ENCODE measurements at regions not wholly inside any gene's neighbourhood (a gene's known extent, or its start where the extent isn't known, plus 50 kb on each side); places are given as distances from the start of the nearest gene placed in this dataset.

DNA sequence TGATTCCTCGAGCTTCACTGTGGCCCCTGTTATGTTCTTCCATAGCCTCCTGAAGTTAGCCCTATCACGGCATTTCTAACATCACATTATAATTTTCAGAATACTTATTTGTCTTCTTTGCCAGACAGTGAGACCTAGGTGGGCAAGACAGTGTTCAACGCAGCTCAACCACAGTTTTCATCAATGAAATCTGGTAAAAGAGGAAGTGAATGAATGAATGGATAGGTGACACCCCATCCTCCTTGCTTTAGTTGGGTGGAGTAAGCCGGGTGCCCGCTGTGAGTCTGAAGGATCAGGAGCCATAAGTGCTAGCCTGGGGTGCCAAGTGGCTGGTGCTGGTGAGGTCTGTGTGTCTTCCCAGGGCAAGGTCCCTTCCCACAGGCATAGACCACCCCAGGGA, 60.2 kb upstream of the MTNR1B start:
- intact Hi-C loops (cut with DNase I), result no loop called here
- no peaks in the 10 kb centered on the region for H3K27me3 ChIP-seq
- no peaks in the 10 kb centered on the region for H3K36me3 ChIP-seq
- no peaks in the 10 kb centered on the region for H3K9me3 ChIP-seq
- no peaks in the 10 kb centered on the region for H3K4me1 ChIP-seq
- H3K4me3 ChIP-seq, result no peak overlapping the region
- no peak for DNase-seq
- WGBS, 2 donors, result 86 to 91% methylated on average over 5 of the region's 5 CpGs
- no peak for TF ChIP-seq POLR2A (IDR thresholded peaks at IDR 0.05)
- TF ChIP-seq, protein P1, sequence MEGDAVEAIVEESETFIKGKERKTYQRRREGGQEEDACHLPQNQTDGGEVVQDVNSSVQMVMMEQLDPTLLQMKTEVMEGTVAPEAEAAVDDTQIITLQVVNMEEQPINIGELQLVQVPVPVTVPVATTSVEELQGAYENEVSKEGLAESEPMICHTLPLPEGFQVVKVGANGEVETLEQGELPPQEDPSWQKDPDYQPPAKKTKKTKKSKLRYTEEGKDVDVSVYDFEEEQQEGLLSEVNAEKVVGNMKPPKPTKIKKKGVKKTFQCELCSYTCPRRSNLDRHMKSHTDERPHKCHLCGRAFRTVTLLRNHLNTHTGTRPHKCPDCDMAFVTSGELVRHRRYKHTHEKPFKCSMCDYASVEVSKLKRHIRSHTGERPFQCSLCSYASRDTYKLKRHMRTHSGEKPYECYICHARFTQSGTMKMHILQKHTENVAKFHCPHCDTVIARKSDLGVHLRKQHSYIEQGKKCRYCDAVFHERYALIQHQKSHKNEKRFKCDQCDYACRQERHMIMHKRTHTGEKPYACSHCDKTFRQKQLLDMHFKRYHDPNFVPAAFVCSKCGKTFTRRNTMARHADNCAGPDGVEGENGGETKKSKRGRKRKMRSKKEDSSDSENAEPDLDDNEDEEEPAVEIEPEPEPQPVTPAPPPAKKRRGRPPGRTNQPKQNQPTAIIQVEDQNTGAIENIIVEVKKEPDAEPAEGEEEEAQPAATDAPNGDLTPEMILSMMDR (IDR thresholded peaks at IDR 0.05), result no peak
- no peak overlapping the region for H3K27ac ChIP-seq

DNA sequence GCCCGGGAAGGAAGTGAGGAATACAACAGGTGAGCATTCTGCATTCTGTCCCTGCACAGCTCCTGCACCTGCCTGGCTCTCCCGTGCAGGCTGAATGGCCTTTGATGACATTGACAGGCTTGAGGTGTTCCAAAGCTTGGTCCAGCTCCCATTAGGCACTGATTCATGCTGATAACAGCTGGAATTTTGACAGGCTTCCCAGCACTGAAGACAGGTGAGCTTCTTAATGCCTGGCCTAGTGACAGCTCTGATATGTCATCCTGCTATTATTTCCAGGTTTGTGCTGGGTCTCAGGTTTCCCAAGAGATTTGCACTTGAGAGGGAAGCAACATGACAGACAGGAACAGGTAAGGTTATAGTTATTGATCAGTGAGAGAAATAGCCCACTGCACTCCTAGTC, 58.0 kb upstream of the MTNR1B start:
- 56 to 70% methylated on average over 2 of the region's 2 CpGs for WGBS, 2 donors
- Histone ChIP-seq H3K27me3 (no peaks in the 10 kb centered on the region), H3K4me3 (no peak overlapping the region), H3K9me3 (no peaks in the 10 kb centered on the region), H3K36me3 (no peaks in the 10 kb centered on the region), H3K4me1 (no peaks in the 10 kb centered on the region), H3K27ac (no peak overlapping the region)
- intact Hi-C loops (cut with DNase I), result no loop called here
- TF ChIP-seq, protein P1 (IDR thresholded peaks at IDR 0.05), result no peak
- TF ChIP-seq POLR2A (IDR thresholded peaks at IDR 0.05), result no peak
- DNase-seq, result no peak

DNA sequence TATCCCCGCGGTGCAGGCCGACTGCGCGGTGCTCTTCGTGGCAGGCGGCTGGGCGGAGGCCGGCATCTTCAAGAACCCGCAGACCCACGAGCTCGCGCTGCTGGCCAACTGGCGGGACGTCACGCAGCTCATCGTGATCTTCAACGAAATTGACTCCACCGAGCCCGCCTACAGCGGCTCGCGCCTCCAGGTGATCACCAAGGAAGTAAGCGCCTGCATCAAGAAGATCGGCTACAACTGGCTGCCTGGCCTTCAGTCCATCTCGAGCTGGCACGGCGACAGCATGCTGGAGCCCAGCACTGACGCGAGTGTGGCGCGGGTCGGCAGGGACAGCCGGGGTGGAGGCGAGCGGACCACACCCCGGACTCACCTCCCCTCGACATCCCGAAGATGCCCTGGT, 53.9 kb upstream of the MTNR1B start:
- H3K27ac ChIP-seq, result no peak overlapping the region
- no peak for DNase-seq
- H3K9me3 ChIP-seq, result no peaks in the 10 kb centered on the region
- no peak overlapping the region for H3K4me3 ChIP-seq
- intact Hi-C loops (cut with DNase I), result no loop called here
- no peaks in the 10 kb centered on the region for H3K27me3 ChIP-seq
- no peaks in the 10 kb centered on the region for H3K4me1 ChIP-seq
- WGBS, 2 donors, result 95 to 99% methylated on average over 7 to 23 of the region's 39 CpGs
- no peaks in the 10 kb centered on the region for H3K36me3 ChIP-seq
- TF ChIP-seq, protein P1 (IDR thresholded peaks at IDR 0.05), result no peak
- TF ChIP-seq POLR2A (IDR thresholded peaks at IDR 0.05), result no peak

DNA sequence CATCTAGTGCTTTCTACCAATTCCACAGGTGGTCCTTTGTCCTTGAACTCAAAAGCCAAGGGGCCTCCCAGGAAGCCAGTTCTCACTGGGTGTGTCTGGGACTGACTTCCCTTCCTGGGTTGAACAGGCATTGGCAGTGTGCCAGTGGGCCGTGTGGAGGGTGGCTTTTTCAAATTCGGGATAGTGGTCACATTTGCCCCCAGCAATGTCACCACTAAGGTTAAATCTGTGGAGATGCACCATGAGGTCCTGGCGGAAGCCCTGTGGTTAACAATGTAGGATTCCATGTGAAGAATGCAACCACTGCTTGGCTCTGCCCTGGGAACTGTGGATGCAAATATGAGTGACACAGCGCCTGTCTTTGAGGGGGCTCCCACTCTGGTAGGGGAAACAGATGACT, 53.2 kb upstream of the MTNR1B start:
- intact Hi-C loops (cut with DNase I), result no loop called here
- WGBS, 2 donors, result 47 to 64% methylated on average over 3 to 4 of the region's 4 CpGs
- H3K27me3 ChIP-seq, result no peaks in the 10 kb centered on the region

DNA sequence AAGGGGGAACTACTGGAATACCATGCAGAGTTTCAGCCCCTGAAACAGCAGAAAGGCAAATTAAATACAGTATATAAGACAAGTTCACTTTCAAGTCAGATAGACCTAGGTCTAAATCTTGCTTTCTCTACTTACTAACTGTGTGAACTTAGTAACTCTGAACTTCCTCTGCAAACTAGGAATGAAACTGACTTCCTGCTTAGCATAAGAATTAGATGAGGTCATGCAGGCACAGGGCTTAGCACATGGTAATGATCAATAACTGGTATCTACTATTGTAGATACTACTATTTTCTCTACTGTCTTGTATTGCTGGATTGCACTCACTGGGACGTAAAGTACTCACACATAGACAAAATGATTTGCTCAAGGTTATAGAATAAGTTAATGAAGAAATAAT, 51.5 kb upstream of the MTNR1B start:
- 94 to 95% methylated on average over 1 of the region's 1 CpG for WGBS, 2 donors
- Histone ChIP-seq H3K4me3 (no peak overlapping the region), H3K27me3 (no peaks in the 10 kb centered on the region), H3K4me1 (no peaks in the 10 kb centered on the region), H3K9me3 (no peaks in the 10 kb centered on the region), H3K36me3 (no peaks in the 10 kb centered on the region), H3K27ac (no peak overlapping the region)
- intact Hi-C loops (cut with DNase I), result no loop called here
- DNase-seq, result no peak
- TF ChIP-seq, protein P1 (IDR thresholded peaks at IDR 0.05), result no peak
- no peak for TF ChIP-seq POLR2A (IDR thresholded peaks at IDR 0.05)

More for the DNA sequence above, 53.2 kb upstream of the MTNR1B start:
- Histone ChIP-seq H3K9me3 (no peaks in the 10 kb centered on the region), H3K4me3 (no peak overlapping the region), H3K27ac (no peak overlapping the region), H3K36me3 (no peaks in the 10 kb centered on the region), H3K4me1 (no peaks in the 10 kb centered on the region)
- DNase-seq, result no peak
- TF ChIP-seq POLR2A (IDR thresholded peaks at IDR 0.05), result no peak
- TF ChIP-seq, protein P1 (IDR thresholded peaks at IDR 0.05), result no peak

Data from esophagus squamous epithelium (tissue), 5 donors.